ENCODE measurements at regions not wholly inside any gene's neighbourhood (a gene's known extent, or its start where the extent isn't known, plus 50 kb on each side); places are given as distances from the start of the nearest gene placed in this dataset.

DNA sequence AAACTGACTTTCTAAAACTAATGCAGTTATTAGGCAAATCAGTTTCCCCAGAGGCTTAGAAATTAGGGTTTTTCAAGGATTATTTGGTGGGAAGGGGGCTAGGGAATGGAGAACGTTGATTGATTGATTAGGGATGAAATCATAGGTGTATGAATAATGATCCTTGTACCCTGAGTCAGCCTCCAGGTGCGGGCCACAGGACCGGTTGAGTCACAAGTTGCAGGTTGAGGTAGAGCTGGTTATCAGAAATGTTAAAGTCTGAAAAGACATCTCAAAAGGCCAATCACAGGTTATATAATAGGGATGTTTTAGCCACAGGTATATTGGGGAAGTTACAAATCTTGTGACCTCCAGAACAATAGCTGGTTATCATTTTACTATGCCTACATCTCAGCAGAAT lies 341.8 kb upstream of the GULP1 start:
- Histone ChIP-seq H4K20me1 (ENCODE audit: insufficient read depth, low read length) (no peaks in the 10 kb centered on the region), H3K79me1 (ENCODE audit: low read depth in 1 of 2, low read length in 2 of 2) (no peaks in the 10 kb centered on the region), H3K4me1 (ENCODE audit: control insufficient read depth, insufficient read depth, low read length) (no peaks in the 10 kb centered on the region), H4K5ac (ENCODE audit: low read depth, low read length) (no peak overlapping the region), H4K8ac (ENCODE audit: low read depth in 2 of 2, low read length in 2 of 2) (no peak overlapping the region), H2BK120ac (ENCODE audit: low read depth, low read length) (no peak overlapping the region), H3K4ac (ENCODE audit: low read depth, low read length) (no peak overlapping the region), H3K56ac (ENCODE audit: extremely low read depth, insufficient read depth, low read length) (no peak overlapping the region), H4K91ac (ENCODE audit: insufficient read depth, low read depth, low read length) (no peak overlapping the region), H2BK15ac (ENCODE audit: low read depth, low read length) (no peak overlapping the region), H2AFZ (replicated peaks; ENCODE audit: low read length, poor library complexity) (no peak overlapping the region), H3K14ac (replicated peaks; ENCODE audit: low read depth, low read length) (no peak overlapping the region), H3K27ac (ENCODE audit: insufficient read depth, low read length) (no peak overlapping the region), H3K23ac (ENCODE audit: low read depth, low read length) (no peak overlapping the region), H3K9me3 (ENCODE audit: control insufficient read depth, insufficient read depth, low read length) (no peaks in the 10 kb centered on the region), H3K9me1 (ENCODE audit: insufficient read depth, low read length) (no peaks in the 10 kb centered on the region), H3K4me2 (ENCODE audit: low read depth, low read length) (no peak overlapping the region), H2BK20ac (ENCODE audit: low read depth, low read length) (no peak overlapping the region), H2AK5ac (ENCODE audit: low read depth, low read length) (no peak overlapping the region), H2AK9ac (replicated peaks; ENCODE audit: low read depth, low read length, poor library complexity) (no peak overlapping the region), H3K4me3 (ENCODE audit: insufficient read depth, low read depth, low read length) (no peak overlapping the region), H3K9ac (ENCODE audit: low read depth, low read length) (no peak overlapping the region), H3K27me3 (ENCODE audit: control insufficient read depth, insufficient read depth, low read length) (no peaks in the 10 kb centered on the region), H3K18ac (ENCODE audit: low read depth, low read length) (no peak overlapping the region), H2BK5ac (ENCODE audit: low read depth, low read length, poor library complexity, severe bottlenecking) (no peak overlapping the region), H3K36me3 (ENCODE audit: control insufficient read depth, insufficient read depth, low read length) (no peaks in the 10 kb centered on the region)
- ChIA-PET CTCF (no interaction called here), POLR2A (ENCODE audit: unreplicated experiment) (no interaction called here)
- no CpG with 5 or more reads among the region's 3 CpGs for WGBS, 2 experiments (ENCODE audit: extremely low coverage in 2 of 2, insufficient read length in 1 of 2)
- dilution Hi-C loops (cut with HindIII; ENCODE audit: low sequenced_read_pairs, unreplicated experiment) = no loop called here
- DNase-seq = no peak
- TF ChIP-seq BHLHE40 (IDR thresholded peaks at IDR 0.05; ENCODE audit: low read depth, low read length) (no peak), RAD21 (IDR thresholded peaks at IDR 0.05; ENCODE audit: low read length) (no peak)
- ATAC-seq (ENCODE audit: low read depth) = no peak
- in situ Hi-C loops (cut with MboI; ENCODE audit: low sequenced_read_pairs) = no loop called here
- BruUV-seq (replicated peaks) = no TSS peak
- intact Hi-C loops (cut with micrococcal nuclease) = no loop called here
